Right ventricle myocardium superior (tissue), 1 donor: ENCODE measurements at regions not wholly inside any gene's neighbourhood (a gene's known extent, or its start where the extent isn't known, plus 50 kb on each side); places are given as distances from the start of the nearest gene placed in this dataset.
"Not testable (repeated sequence)": the region's sequence is repeated elsewhere in the genome, so short reads cannot be mapped to it uniquely, and the experiment has no call there.

Source experiments
- ATAC-seq: fragments of 200-7000 bp; cut with Tn5 transposase; one replicate; pipeline ENCODE4 v1.9.1; 2020; ENCODE audit warnings: mild to moderate bottlenecking; ENCODE audit not compliant: poor library complexity
- DNase-seq: peaks from one replicate; pipeline ENCODE4 v3.0.0-alpha.2; 2020
- intact Hi-C: fragments of 100-400 bp; cut with DNase I; formaldehyde crosslinking; loops from one replicate; pipeline ENCODE4 v1.11.2; 2022
- donor health status: DM: no; HTN: yes; CAD: no; lungs with severe emphysema.

GRCh38 chr10:33047655-33048054, 89.6 kb upstream of the ITGB1 start:
- intact Hi-C loops: no loop called here
- no peak for DNase-seq
- ATAC-seq: no peak

GRCh38 chr10:33046792-33047191, 88.8 kb upstream of the ITGB1 start:
- ATAC-seq (no peak), DNase-seq (no peak)
- intact Hi-C loops: no loop called here

GRCh38 chr10:33045421-33045820, 87.4 kb upstream of the ITGB1 start:
- ATAC-seq (no peak), DNase-seq (no peak)
- intact Hi-C loops: no loop called here

GRCh38 chr10:33042565-33042964, 84.5 kb upstream of the ITGB1 start:
- intact Hi-C loops: no loop called here
- ATAC-seq (no peak), DNase-seq (no peak)

GRCh38 chr10:33041783-33042437, 83.9 kb upstream of the ITGB1 start:
- ATAC-seq: no peak
- intact Hi-C loops: no loop called here
- no peak for DNase-seq

- intact Hi-C loops: no loop called here
- ATAC-seq (no peak), DNase-seq (no peak)
These were observed 82.4 kb upstream of the ITGB1 start for GRCh38 chr10:33040436-33040835.

- DNase-seq (no peak), ATAC-seq (no peak)
- intact Hi-C loops: no loop called here
These were observed 81.2 kb upstream of the ITGB1 start for GRCh38 chr10:33039181-33039580.

GRCh38 chr10:33038672-33039071, 80.6 kb upstream of the ITGB1 start:
- no peak for ATAC-seq
- DNase-seq: no peak
- intact Hi-C loops: no loop called here

GRCh38 chr10:33037726-33038125, 79.7 kb upstream of the ITGB1 start:
- ATAC-seq: no peak
- intact Hi-C loops: no loop called here

GRCh38 chr10:33036670-33037069, 78.6 kb upstream of the ITGB1 start:
- ATAC-seq (no peak), DNase-seq (no peak)
- intact Hi-C loops: no loop called here

More at GRCh38 chr10:33037726-33038125, 79.7 kb upstream of the ITGB1 start:
- DNase-seq: no peak

- DNase-seq (no peak), ATAC-seq (no peak)
- intact Hi-C loops: no loop called here
These were observed 77.4 kb upstream of the ITGB1 start for GRCh38 chr10:33035411-33035810.

- DNase-seq (no peak), ATAC-seq (no peak)
- intact Hi-C loops: no loop called here
These were observed 76.9 kb upstream of the ITGB1 start for GRCh38 chr10:33034931-33035330.

GRCh38 chr10:33032654-33033151, 74.7 kb upstream of the ITGB1 start:
- intact Hi-C loops: no loop called here
- DNase-seq: no peak
- ATAC-seq: no peak

GRCh38 chr10:33031815-33032653, 74.0 kb upstream of the ITGB1 start:
- no peak for DNase-seq
- ATAC-seq: no peak
- intact Hi-C loops: no loop called here

- ATAC-seq (no peak), DNase-seq (no peak)
- intact Hi-C loops: no loop called here
These were observed 73.1 kb upstream of the ITGB1 start for GRCh38 chr10:33031171-33031570.

- DNase-seq, intact Hi-C loops: not testable (repeated sequence)
These were observed 70.5 kb upstream of the ITGB1 start for GRCh38 chr10:33028515-33028914.

GRCh38 chr10:33027088-33027487, 69.1 kb upstream of the ITGB1 start:
- intact Hi-C loops: no loop called here
- DNase-seq (no peak), ATAC-seq (no peak)

More at GRCh38 chr10:33028515-33028914, 70.5 kb upstream of the ITGB1 start:
- not testable (repeated sequence) for ATAC-seq

- DNase-seq (no peak), ATAC-seq (no peak)
- intact Hi-C loops: no loop called here
These were observed 68.4 kb upstream of the ITGB1 start for GRCh38 chr10:33026422-33026821.

- intact Hi-C loops: no loop called here
- no peak for DNase-seq
- no peak for ATAC-seq
These were observed 67.9 kb upstream of the ITGB1 start for GRCh38 chr10:33025910-33026309.

- ATAC-seq (no peak), DNase-seq (no peak)
- intact Hi-C loops: no loop called here
These were observed 67.0 kb upstream of the ITGB1 start for GRCh38 chr10:33025039-33025438.
